Tibial nerve (tissue), 4 donors: ENCODE measurements at regions not wholly inside any gene's neighbourhood (a gene's known extent, or its start where the extent isn't known, plus 50 kb on each side); places are given as distances from the start of the nearest gene placed in this dataset.

Experiments
- DNase-seq, 2 donors: peaks; one replicate each; pipeline ENCODE4 v3.0.0-alpha.2; 2019; ENCODE audit warnings: low spot score in 2 of 2
- H3K27ac ChIP-seq, 4 donors: fragments of 200-600 bp; sonication (generic) in 3 of 4; one replicate each; pipeline ENCODE4 v1.5.1; 2017 to 2019; ENCODE audit warnings: mild to moderate bottlenecking in 1 of 4
- H3K27me3 ChIP-seq, 2 donors: fragments of 200-600 bp; sonication (generic) in 1 of 2; one replicate each; pipeline versions ENCODE4 v1.5.1 to v1.6.0; 2017 to 2019
- H3K36me3 ChIP-seq, 3 donors: fragments of 200-600 bp; sonication (generic); one replicate each; pipeline ENCODE4 v1.5.1; 2018 to 2019
- H3K4me1 ChIP-seq, 4 donors: fragments of 200-600 bp; sonication (generic) in 3 of 4; one replicate each; pipeline ENCODE4 v1.5.1; 2017 to 2019
- H3K4me3 ChIP-seq, 4 donors: fragments of 200-600 bp; sonication (generic) in 3 of 4; one replicate each; pipeline ENCODE4 v1.5.1; 2017 to 2019; ENCODE audit warnings: mild to moderate bottlenecking in 1 of 4, moderate library complexity in 1 of 4
- H3K9me3 ChIP-seq, 4 donors: fragments of 200-600 bp; sonication (generic) in 3 of 4; one replicate each; pipeline ENCODE4 v1.5.1; 2017 to 2019
- CTCF ChIP-seq, 5 experiments: fragments of 200-600 bp in 3 of 5; fragments of 450-650 bp in 2 of 5; sonication (generic) in 3 of 5; IDR thresholded peaks; one replicate each; pipeline ENCODE4 v1.5.1; 2016 to 2019; ENCODE audit warnings: antibody characterized with exemption in 5 of 5, mild to moderate bottlenecking in 3 of 5, moderate library complexity in 2 of 5
- EP300 ChIP-seq, 2 donors: sonication (generic); formaldehyde crosslinking; IDR thresholded peaks; one replicate each; pipeline ENCODE4 v1.6.1; 2017; ENCODE audit warnings: antibody characterized with exemption in 2 of 2, mild to moderate bottlenecking in 1 of 2
- POLR2A ChIP-seq, 2 donors: fragments of 450-650 bp; IDR thresholded peaks; one replicate each; pipeline ENCODE4 v1.6.1; 2017; ENCODE audit warnings: antibody characterized with exemption in 2 of 2, mild to moderate bottlenecking in 2 of 2, moderate library complexity in 2 of 2
- WGBS, 2 donors: methylation state at CpG; one replicate each; pipeline ENCODE4 v1.1.5; 2018; 5-methylcytosine and 5-hydroxymethylcytosine counted together

- 45 to 50% methylated on average over 16 of the region's 16 CpGs for WGBS, 2 donors
- H3K9me3 ChIP-seq = peaks cover 0 to 37% (median 3%) of the 10 kb centered on the region in 4 donors
- H3K27me3 ChIP-seq = no peaks in the 10 kb centered on the region
- H3K4me3 ChIP-seq = no peak overlapping the region
- no peaks in the 10 kb centered on the region for H3K36me3 ChIP-seq
- peaks cover 0 to 8% (median 0%) of the 10 kb centered on the region in 4 donors for H3K4me1 ChIP-seq
- TF ChIP-seq CTCF (IDR thresholded peaks at IDR 0.05) (no peak), EP300 (IDR thresholded peaks at IDR 0.05) (peak in 1 of 2 donors; percentile 15)
- DNase-seq = no peak
- H3K27ac ChIP-seq = peak overlapping the region in 2 of 4 donors; percentile 43 to 47
Measured at GRCh38 chr14:101480747-101481530, 80.4 kb upstream of the DIO3 start.

- Histone ChIP-seq H3K9me3 (peaks cover 0 to 44% (median 3%) of the 10 kb centered on the region in 4 donors), H3K4me1 (peaks cover 0 to 8% (median 0%) of the 10 kb centered on the region in 4 donors), H3K36me3 (no peaks in the 10 kb centered on the region), H3K27ac (no peak overlapping the region), H3K27me3 (no peaks in the 10 kb centered on the region), H3K4me3 (no peak overlapping the region)
- TF ChIP-seq CTCF (IDR thresholded peaks at IDR 0.05) (no peak), POLR2A (IDR thresholded peaks at IDR 0.05) (no peak), EP300 (IDR thresholded peaks at IDR 0.05) (no peak)
- WGBS, 2 donors = 80 to 88% methylated on average over 5 of the region's 5 CpGs
- DNase-seq = no peak
Measured at GRCh38 chr14:101481557-101481956, 79.7 kb upstream of the DIO3 start.

- Histone ChIP-seq H3K36me3 (no peaks in the 10 kb centered on the region), H3K27ac (no peak overlapping the region), H3K9me3 (peaks cover 0 to 49% (median 3%) of the 10 kb centered on the region in 4 donors), H3K27me3 (no peaks in the 10 kb centered on the region), H3K4me3 (no peak overlapping the region), H3K4me1 (peaks cover 0 to 8% (median 0%) of the 10 kb centered on the region in 4 donors)
- WGBS, 2 donors = 71 to 77% methylated on average over 2 to 4 of the region's 4 CpGs
- no peak for DNase-seq
- TF ChIP-seq EP300 (IDR thresholded peaks at IDR 0.05) (no peak), CTCF (IDR thresholded peaks at IDR 0.05) (no peak), POLR2A (IDR thresholded peaks at IDR 0.05) (no peak)
Measured at GRCh38 chr14:101482066-101482465, 79.2 kb upstream of the DIO3 start.

- TF ChIP-seq EP300 (IDR thresholded peaks at IDR 0.05) (no peak), POLR2A (IDR thresholded peaks at IDR 0.05) (no peak), CTCF (IDR thresholded peaks at IDR 0.05) (no peak)
- Histone ChIP-seq H3K27ac (no peak overlapping the region), H3K9me3 (peaks cover 0 to 54% (median 3%) of the 10 kb centered on the region in 4 donors), H3K4me3 (no peak overlapping the region), H3K27me3 (no peaks in the 10 kb centered on the region), H3K36me3 (no peaks in the 10 kb centered on the region), H3K4me1 (peaks cover 0 to 8% (median 0%) of the 10 kb centered on the region in 4 donors)
- 86 to 87% methylated on average over 4 of the region's 4 CpGs for WGBS, 2 donors
- DNase-seq = no peak
Measured at GRCh38 chr14:101483829-101484228, 77.5 kb upstream of the DIO3 start.

GRCh38 chr14:101489092-101489760, 72.1 kb upstream of the DIO3 start:
- no peak for DNase-seq
- Histone ChIP-seq H3K4me1 (no peaks in the 10 kb centered on the region), H3K36me3 (no peaks in the 10 kb centered on the region), H3K27ac (no peak overlapping the region), H3K27me3 (no peaks in the 10 kb centered on the region), H3K4me3 (no peak overlapping the region), H3K9me3 (peaks cover 0 to 49% (median 0%) of the 10 kb centered on the region in 4 donors)
- WGBS, 2 donors = 89 to 90% methylated on average over 9 of the region's 9 CpGs
- TF ChIP-seq CTCF (IDR thresholded peaks at IDR 0.05) (no peak), POLR2A (IDR thresholded peaks at IDR 0.05) (no peak), EP300 (IDR thresholded peaks at IDR 0.05) (no peak)
